A673 (cell line): ENCODE measurements at regions not wholly inside any gene's neighbourhood (a gene's known extent, or its start where the extent isn't known, plus 50 kb on each side); places are given as distances from the start of the nearest gene placed in this dataset.

ENCODE experiments used
- EZH2 ChIP-seq: fragments of 200-600 bp; sonication (generic); IDR thresholded peaks from 2 replicates; pipeline ENCODE4 v1.6.1; 2017; ENCODE audit warnings: borderline replicate concordance, low read depth, mild to moderate bottlenecking, mixed read lengths, antibody characterized with exemption, low read length; ENCODE audit not compliant: poor library complexity, severe bottlenecking
- TF ChIP-seq, protein P1 (sequence below): fragments of 300-800, 200-600 bp; sonication (generic); conservative IDR thresholded peaks from 2 replicates; pipeline ENCODE4 v1.5.1; 2017; ENCODE audit warnings: low read depth, mild to moderate bottlenecking, antibody characterized with exemption, low read length, moderate library complexity, mixed read lengths

DNA sequence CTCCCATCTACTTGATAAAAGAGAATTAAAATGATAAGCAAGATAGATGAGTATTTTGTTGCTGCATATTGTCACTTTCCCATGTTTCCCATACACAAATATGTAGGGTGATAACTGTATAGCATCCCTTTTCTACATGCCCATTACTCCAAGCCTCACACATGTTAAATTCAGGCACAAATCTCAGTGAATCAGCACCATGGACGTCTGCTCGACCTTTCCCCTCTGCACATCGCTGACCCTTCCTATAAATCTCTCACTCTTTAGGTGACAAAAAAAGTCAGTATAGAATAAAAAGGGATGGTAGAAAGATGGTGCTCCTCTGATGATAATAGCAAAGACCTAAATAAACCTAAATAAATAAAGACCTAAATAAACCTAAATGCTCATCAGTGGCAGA, 1097.7 kb upstream of the C9orf72 start:
- TF ChIP-seq, protein P1, sequence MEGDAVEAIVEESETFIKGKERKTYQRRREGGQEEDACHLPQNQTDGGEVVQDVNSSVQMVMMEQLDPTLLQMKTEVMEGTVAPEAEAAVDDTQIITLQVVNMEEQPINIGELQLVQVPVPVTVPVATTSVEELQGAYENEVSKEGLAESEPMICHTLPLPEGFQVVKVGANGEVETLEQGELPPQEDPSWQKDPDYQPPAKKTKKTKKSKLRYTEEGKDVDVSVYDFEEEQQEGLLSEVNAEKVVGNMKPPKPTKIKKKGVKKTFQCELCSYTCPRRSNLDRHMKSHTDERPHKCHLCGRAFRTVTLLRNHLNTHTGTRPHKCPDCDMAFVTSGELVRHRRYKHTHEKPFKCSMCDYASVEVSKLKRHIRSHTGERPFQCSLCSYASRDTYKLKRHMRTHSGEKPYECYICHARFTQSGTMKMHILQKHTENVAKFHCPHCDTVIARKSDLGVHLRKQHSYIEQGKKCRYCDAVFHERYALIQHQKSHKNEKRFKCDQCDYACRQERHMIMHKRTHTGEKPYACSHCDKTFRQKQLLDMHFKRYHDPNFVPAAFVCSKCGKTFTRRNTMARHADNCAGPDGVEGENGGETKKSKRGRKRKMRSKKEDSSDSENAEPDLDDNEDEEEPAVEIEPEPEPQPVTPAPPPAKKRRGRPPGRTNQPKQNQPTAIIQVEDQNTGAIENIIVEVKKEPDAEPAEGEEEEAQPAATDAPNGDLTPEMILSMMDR, result no peak
- no peak for TF ChIP-seq EZH2
